BLaER1 (cell line): ENCODE measurements at regions not wholly inside any gene's neighbourhood (a gene's known extent, or its start where the extent isn't known, plus 50 kb on each side); places are given as distances from the start of the nearest gene placed in this dataset.
"Not testable (repeated sequence)": the region's sequence is repeated elsewhere in the genome, so short reads cannot be mapped to it uniquely, and the experiment has no call there.

Source experiments
- H3K27ac ChIP-seq: shearing (Covaris generic); formaldehyde crosslinking; 2 replicates; pipeline ENCODE4 v1.8.1; 2022
- H3K27me3 ChIP-seq: shearing (Covaris generic); formaldehyde crosslinking; 2 replicates; pipeline ENCODE4 v1.8.1; 2022
- H3K36me3 ChIP-seq: shearing (Covaris generic); formaldehyde crosslinking; 2 replicates; pipeline ENCODE4 v1.8.1; 2022
- H3K4me1 ChIP-seq: shearing (Covaris generic); formaldehyde crosslinking; 2 replicates; pipeline ENCODE4 v1.8.1; 2022
- H3K4me2 ChIP-seq: shearing (Covaris generic); formaldehyde crosslinking; 2 replicates; pipeline ENCODE4 v1.8.1; 2022
- H3K4me3 ChIP-seq: shearing (Covaris generic); formaldehyde crosslinking; 2 replicates; pipeline ENCODE4 v1.8.1; 2022
- H3K9ac ChIP-seq: shearing (Covaris generic); formaldehyde crosslinking; 2 replicates; pipeline ENCODE4 v1.8.1; 2022
- H3K9me3 ChIP-seq: shearing (Covaris generic); formaldehyde crosslinking; 2 replicates; pipeline ENCODE4 v1.8.1; 2022
- H4K20me1 ChIP-seq: shearing (Covaris generic); formaldehyde crosslinking; 2 replicates; pipeline ENCODE4 v1.8.1; 2022
- Cebpa-rat ChIP-seq: shearing (Covaris generic); IDR thresholded peaks from 2 replicates; pipeline ENCODE4 v1.8.1; 2022

DNA sequence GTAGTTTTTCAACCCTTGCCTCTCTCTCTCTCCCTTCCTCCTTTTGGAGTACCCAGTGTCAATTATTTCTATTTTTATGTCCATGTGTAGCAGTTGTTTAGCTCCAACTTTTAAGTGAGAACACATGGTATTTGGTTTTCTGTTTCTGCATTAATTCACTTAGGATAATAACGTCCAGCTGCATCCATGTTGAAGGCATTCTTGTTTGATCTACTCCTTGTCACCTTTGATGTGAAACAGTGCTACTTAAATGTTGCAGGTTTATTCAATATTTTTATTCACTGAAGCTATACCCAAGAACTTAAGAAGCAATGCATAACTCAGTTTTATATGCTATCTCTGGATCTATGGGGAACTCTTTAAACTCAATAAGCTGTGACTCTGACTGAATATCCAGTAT, 465.2 kb upstream of the ADGRB3 start:
- H3K9me3 ChIP-seq = no peaks in the 10 kb centered on the region
- H3K4me2 ChIP-seq = no peak overlapping the region
- no peak overlapping the region for H3K4me3 ChIP-seq
- H3K4me1 ChIP-seq = no peaks in the 10 kb centered on the region
- no peak for TF ChIP-seq Cebpa-rat
- no peaks in the 10 kb centered on the region for H3K36me3 ChIP-seq
- H4K20me1 ChIP-seq = no peaks in the 10 kb centered on the region
- H3K9ac ChIP-seq = no peak overlapping the region
- no peaks in the 10 kb centered on the region for H3K27me3 ChIP-seq
- no peak overlapping the region for H3K27ac ChIP-seq

DNA sequence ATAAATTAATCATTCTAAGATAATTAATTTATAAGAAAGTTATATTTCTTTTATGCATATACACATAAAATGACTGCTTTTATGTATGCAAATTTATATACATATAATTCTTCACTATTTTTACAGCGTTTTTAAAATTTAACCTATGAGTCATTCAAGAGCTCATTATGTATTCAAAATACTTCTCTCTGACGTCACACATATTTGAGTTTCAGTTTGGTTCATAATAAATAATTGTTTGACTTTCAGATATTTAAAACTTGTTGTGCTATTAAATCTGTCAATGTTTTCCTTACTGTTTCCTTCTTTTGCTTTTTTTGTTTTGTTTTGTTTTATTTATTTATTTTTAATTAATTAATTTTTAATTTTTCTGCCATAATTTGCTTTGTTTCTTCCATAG, 467.5 kb upstream of the ADGRB3 start:
- Histone ChIP-seq H3K9me3 (no peaks in the 10 kb centered on the region), H3K36me3 (no peaks in the 10 kb centered on the region), H3K4me1 (no peaks in the 10 kb centered on the region), H3K27ac (no peak overlapping the region), H3K4me2 (no peak overlapping the region), H3K27me3 (no peaks in the 10 kb centered on the region), H3K9ac (no peak overlapping the region), H3K4me3 (no peak overlapping the region), H4K20me1 (no peaks in the 10 kb centered on the region)
- TF ChIP-seq Cebpa-rat = no peak

DNA sequence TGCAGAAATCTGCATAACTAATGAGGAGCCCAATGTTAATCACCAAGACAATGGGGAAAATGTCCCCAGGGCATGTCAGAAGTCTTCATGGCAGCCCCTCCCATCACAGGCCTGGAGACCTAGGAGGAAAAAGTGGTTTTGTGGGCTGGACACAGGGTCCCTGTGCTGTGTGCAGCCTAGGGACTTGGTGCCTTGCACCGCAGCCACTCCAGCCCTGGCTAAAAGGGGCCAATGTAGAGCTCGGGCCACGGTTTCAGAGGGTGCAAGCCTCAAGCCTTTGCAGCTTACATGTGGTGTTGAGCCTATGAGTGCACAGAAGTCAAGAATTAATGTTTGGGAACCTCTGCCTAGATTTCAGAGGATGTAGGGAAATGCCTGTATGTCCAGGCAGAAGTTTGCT, 474.3 kb upstream of the ADGRB3 start:
- H3K27ac ChIP-seq, H3K27me3 ChIP-seq, H4K20me1 ChIP-seq, H3K4me3 ChIP-seq, H3K9ac ChIP-seq, H3K36me3 ChIP-seq, H3K4me1 ChIP-seq, H3K4me2 ChIP-seq: not testable (repeated sequence)
- peaks cover 17% of the 10 kb centered on the region for H3K9me3 ChIP-seq

- Histone ChIP-seq H3K4me3 (no peak overlapping the region), H3K9me3 (peaks cover 17% of the 10 kb centered on the region), H3K4me1 (no peaks in the 10 kb centered on the region), H4K20me1 (no peaks in the 10 kb centered on the region), H3K9ac (no peak overlapping the region), H3K27me3 (no peaks in the 10 kb centered on the region), H3K36me3 (no peaks in the 10 kb centered on the region), H3K4me2 (no peak overlapping the region), H3K27ac (no peak overlapping the region)
- TF ChIP-seq Cebpa-rat = no peak
Measured at GRCh38 chr6:68160348-68160747, 474.7 kb upstream of the ADGRB3 start.

- Histone ChIP-seq H4K20me1 (no peaks in the 10 kb centered on the region), H3K27me3 (no peaks in the 10 kb centered on the region), H3K4me2 (no peak overlapping the region), H3K4me3 (no peak overlapping the region), H3K4me1 (no peaks in the 10 kb centered on the region), H3K36me3 (no peaks in the 10 kb centered on the region), H3K9ac (no peak overlapping the region), H3K27ac (no peak overlapping the region), H3K9me3 (peaks cover 17% of the 10 kb centered on the region)
- TF ChIP-seq Cebpa-rat = no peak
Measured at GRCh38 chr6:68159433-68159832, 475.6 kb upstream of the ADGRB3 start.

DNA sequence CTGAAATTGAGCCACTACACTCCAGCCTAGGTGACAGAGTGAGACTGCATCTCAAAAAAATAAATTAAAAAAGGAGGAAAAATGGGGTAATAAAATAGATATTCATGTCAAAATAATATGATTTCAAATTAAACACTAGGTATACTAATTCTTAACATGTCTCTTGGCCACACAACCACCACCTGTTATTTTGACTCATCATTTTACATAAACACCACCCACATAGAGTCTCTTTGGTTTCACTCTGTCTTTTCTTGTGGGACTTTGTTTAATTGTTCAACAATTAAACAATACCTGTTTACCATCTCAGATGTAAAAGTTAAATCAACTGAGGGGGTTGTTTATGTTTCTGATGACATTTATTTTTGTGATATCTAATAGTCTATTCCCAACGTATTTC, 476.8 kb upstream of the ADGRB3 start:
- H3K27me3 ChIP-seq = no peaks in the 10 kb centered on the region
- TF ChIP-seq Cebpa-rat = no peak
- no peaks in the 10 kb centered on the region for H4K20me1 ChIP-seq
- H3K4me3 ChIP-seq = no peak overlapping the region
- H3K9ac ChIP-seq = no peak overlapping the region
- no peaks in the 10 kb centered on the region for H3K36me3 ChIP-seq
- peaks cover 17% of the 10 kb centered on the region for H3K9me3 ChIP-seq
- H3K4me2 ChIP-seq = no peak overlapping the region
- H3K4me1 ChIP-seq = no peaks in the 10 kb centered on the region
- H3K27ac ChIP-seq = no peak overlapping the region

DNA sequence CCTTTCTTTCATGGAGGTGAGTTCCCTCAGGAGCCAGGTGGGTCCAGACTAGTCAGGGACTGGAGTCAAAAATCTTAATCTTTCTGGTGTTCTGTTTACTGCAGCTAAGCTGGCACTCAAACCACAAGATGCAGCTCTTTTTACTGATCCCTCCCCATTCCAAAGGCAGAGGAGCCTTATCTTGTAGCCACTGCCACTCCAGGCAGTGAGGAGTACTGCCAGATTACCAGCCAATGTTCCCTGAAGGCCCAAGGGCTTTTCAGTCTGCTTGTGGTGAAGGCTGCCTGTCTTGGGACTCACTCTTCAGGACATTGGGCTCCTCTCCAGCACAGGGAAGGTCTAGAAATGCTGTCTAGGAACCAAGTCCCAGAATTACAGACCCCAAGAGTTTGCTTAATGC, 490.4 kb upstream of the ADGRB3 start:
- Histone ChIP-seq H3K9me3 (no peaks in the 10 kb centered on the region), H3K4me2 (no peak overlapping the region), H4K20me1 (no peaks in the 10 kb centered on the region), H3K4me3 (no peak overlapping the region), H3K36me3 (no peaks in the 10 kb centered on the region), H3K4me1 (no peaks in the 10 kb centered on the region), H3K27ac (no peak overlapping the region), H3K27me3 (no peaks in the 10 kb centered on the region), H3K9ac (no peak overlapping the region)
- no peak for TF ChIP-seq Cebpa-rat

DNA sequence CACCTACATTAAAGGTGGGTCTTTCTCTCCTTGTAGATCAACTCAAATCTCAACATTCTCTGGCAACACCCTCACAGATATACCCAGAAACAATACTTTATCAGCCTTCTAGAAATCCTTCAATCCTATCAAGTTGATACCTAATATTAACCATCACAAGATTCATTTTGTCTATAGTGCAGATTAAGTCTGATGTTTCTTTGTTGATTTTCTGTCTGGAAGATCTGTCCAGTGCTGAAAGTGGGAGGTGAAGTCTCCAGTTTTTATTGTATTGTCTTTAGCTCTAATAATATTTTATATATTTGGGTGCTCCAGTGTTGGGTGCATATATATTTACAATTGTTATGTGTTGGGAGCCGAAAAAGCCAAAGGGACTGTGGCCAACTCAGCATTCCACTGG, 493.9 kb upstream of the ADGRB3 start:
- Histone ChIP-seq H3K27ac (no peak overlapping the region), H3K4me3 (no peak overlapping the region), H3K9me3 (no peaks in the 10 kb centered on the region), H3K9ac (no peak overlapping the region), H3K4me1 (no peaks in the 10 kb centered on the region), H3K27me3 (no peaks in the 10 kb centered on the region), H3K4me2 (no peak overlapping the region), H3K36me3 (no peaks in the 10 kb centered on the region), H4K20me1 (no peaks in the 10 kb centered on the region)
- TF ChIP-seq Cebpa-rat = no peak

- Histone ChIP-seq H3K4me3 (no peak overlapping the region), H3K27me3 (no peaks in the 10 kb centered on the region), H3K4me2 (no peak overlapping the region), H3K27ac (no peak overlapping the region), H3K9me3 (no peaks in the 10 kb centered on the region), H3K4me1 (no peaks in the 10 kb centered on the region), H3K36me3 (no peaks in the 10 kb centered on the region), H4K20me1 (no peaks in the 10 kb centered on the region), H3K9ac (no peak overlapping the region)
- TF ChIP-seq Cebpa-rat = no peak
Measured at GRCh38 chr6:68139130-68139529, 496.0 kb upstream of the ADGRB3 start.

DNA sequence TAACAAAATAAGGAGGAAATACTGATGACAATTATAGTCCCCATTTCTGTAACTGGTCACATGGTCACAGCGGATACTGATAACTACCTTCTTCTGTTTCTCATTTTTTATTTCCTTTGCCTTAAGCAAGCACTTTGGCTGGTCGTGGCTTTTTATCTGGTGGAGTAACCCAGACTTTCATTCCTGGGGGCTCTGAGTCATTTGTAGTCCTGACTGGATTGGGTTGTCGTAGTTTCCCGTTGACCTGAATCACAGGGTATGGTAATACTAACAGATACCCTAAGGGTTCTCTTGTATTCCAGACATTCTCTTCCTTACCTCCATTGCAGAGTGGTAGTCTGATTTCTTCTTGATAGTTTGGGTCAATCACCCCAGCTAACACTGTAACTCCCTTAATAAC, 500.3 kb upstream of the ADGRB3 start:
- Histone ChIP-seq H3K36me3 (no peaks in the 10 kb centered on the region), H4K20me1 (no peaks in the 10 kb centered on the region), H3K4me2 (no peak overlapping the region), H3K9me3 (no peaks in the 10 kb centered on the region), H3K4me3 (no peak overlapping the region), H3K4me1 (no peaks in the 10 kb centered on the region), H3K27ac (no peak overlapping the region), H3K9ac (no peak overlapping the region), H3K27me3 (no peaks in the 10 kb centered on the region)
- TF ChIP-seq Cebpa-rat = no peak

GRCh38 chr6:68128211-68128610, 506.9 kb upstream of the ADGRB3 start:
- no peak overlapping the region for H3K9ac ChIP-seq
- TF ChIP-seq Cebpa-rat = no peak
- no peak overlapping the region for H3K4me3 ChIP-seq
- H3K36me3 ChIP-seq = no peaks in the 10 kb centered on the region
- H3K4me2 ChIP-seq = no peak overlapping the region
- peaks cover 6% of the 10 kb centered on the region; the same call in 1 of the 2 replicates for H3K4me1 ChIP-seq
- no peaks in the 10 kb centered on the region for H3K27me3 ChIP-seq
- H4K20me1 ChIP-seq = no peaks in the 10 kb centered on the region
- peaks cover 2% of the 10 kb centered on the region for H3K9me3 ChIP-seq
- no peak overlapping the region for H3K27ac ChIP-seq
